ENCODE measurements at regions not wholly inside any gene's neighbourhood (a gene's known extent, or its start where the extent isn't known, plus 50 kb on each side); places are given as distances from the start of the nearest gene placed in this dataset.
"Not testable (repeated sequence)": the region's sequence is repeated elsewhere in the genome, so short reads cannot be mapped to it uniquely, and the experiment has no call there.

DNA sequence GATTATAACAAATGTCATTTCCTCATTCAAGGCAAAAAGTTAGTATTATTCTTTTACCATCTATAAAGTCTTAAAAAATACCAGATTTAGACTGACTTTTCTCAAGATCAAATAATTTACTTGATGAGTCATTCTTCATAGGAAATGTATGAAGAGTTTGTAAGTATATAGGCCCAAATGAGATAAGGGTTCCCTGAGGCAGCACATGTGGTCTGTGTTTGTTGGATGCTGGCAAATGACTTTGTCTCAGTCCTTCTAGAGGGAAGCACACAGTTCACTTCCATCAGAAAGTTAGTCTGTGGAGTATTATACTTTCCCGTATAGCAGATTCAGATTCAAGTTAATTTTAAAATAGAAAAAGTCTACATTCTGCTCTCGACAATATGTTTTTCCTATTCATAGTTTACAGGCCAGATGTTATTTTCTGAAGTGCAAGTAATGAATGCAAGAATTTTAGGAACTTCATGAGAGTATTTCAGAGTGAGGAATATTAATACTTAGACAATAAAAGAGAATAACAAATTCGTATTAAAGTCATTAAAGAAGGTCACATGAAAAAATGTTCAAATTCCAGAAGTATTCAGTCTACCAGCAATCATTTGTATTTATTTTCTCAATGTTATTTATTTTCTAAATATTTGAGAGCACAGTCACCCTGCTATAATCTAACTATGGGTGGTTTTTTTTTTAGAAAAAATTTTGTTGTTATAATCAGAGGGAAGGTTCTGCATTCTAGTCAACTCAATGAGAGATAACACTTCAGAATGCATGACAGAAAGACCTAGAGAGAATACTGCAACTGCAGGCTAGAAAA, 601.8 kb upstream of the ZFP42 start:
- no peak for DNase-seq

DNA sequence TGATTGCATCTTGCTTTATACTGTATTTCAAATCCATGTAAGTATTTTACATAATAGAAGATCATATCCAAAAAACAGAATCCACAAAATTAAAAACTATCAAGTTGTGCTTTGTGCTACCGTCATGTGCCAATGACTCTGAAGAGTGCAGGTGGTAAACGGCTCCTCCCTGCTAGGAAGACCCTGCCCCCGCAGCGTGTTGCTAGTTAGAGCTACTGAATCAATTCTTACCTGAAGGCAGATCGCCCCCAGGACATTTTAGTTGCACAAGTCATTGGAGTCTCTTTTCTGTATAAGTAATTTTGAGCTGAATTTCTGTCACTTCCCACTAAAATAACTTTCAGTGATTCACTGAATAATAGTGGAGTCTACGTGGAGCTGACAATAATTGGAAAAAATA, 599.5 kb upstream of the ZFP42 start:
- peak in 1 of 58 donors; percentile 19 for DNase-seq

DNA sequence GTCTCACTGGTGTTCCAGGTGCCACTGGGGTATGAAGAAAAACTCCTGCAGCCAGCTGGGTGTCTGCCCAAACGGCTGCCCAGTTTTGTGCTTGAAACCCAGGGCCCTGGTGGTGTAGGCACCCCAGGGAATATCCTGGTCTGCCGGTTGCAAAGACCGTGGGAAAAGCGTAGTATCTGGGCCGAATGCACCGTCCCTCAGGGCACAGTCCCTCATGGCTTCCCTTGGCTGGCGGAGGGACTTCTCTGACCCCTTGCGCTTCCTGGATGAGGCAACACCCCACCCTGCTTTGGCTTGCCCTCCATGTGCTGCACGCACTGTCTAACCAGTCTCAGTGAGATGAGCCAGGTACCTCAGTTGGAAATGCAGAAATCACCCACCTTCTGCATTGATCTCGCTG, 587.1 kb upstream of the ZFP42 start:
- not testable (repeated sequence) for DNase-seq

DNA sequence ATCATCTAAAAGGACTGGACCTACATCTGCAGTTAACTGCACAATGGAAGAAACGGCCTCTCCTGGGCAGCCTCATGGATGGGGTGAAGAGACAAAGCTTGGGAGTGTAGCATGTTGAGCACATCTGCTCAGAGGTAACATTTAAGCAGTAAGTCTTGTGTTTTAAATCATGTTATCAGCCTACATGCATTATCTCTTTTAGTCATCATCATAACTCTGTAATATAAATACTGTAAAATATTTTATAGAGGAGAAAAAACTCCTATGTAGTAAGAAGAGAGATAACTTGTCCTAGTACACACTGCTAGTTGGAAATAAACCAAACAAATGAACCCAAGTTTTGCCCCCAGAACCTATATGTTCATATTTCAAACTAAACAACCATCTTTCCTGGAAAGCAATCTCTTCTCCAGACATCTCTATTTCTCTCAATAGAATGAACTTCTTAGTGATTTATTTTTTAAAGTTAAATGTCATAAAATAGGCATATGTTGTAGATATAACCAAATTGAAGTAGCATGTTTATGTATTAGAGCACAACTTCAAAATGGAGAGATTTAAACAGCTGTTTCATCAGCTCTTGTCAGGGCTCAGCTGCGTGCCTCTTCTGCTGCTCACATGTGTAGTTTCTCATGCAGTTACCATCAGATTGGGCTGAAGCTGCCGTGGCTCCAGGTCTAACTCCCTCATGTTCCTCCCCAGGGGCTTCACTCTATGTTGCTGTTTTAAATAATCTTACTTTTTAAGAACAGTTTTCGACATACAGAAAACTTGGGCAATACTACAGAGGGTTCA, 581.8 kb upstream of the ZFP42 start:
- no peak for DNase-seq

DNA sequence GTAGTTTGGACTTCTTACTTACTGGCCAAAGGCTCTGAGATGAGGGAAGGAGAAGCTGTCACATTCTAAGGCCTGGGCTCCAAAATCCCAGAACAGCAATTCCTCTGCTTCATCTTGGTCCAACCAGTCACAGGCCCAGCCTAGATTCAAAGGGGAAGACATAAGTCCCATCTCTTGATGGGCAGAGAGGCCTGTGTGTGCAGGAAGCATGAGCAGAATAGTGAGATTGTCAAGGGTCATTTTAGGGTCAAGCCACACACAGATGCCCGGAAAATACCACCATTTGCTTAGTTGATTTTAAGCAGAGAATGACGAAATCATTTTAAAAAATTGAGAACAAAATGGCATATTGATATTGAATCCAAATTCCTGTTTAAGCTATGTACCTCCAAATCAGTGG, 580.9 kb upstream of the ZFP42 start:
- DNase-seq = no peak

DNA sequence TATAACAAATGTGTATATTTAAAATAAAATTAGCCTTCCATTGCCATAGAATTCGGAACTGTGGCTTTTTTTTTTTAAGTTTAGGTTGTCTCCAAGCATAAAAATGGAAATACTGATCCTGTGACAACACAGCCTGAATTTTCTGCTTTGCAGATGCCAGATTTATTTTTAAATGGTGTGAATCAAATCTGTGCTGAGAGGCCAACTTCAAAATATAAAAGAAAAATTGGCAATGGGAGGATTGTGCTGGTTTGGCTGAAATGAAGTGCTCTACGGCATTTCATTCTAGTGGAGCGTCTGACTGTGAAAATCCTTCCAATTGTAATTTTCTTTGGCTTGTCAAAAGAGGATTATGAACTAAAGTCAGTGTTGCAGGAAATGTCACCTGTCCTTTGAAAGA, 580.3 kb upstream of the ZFP42 start:
- peak in 3 of 58 donors; percentile 1 to 48 (median 30) for DNase-seq

DNA sequence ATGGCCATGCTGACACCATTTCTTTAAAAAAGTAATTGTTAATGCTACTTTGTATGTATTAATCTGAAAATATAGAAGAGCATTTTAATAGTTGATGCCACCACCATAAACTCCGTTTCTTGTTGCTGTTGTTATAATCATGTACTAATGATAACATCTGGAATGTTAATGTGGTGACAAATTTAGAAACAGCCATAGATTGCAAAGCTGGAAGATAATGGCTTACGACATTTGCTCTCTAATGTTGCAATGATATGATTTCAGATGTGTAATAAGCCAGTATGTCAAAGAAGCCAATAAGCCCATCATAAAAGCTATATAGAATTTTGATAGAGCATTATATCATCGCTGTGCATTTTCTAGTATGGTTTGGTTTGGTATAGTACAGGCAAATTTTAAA, 579.4 kb upstream of the ZFP42 start:
- DNase-seq = no peak

DNA sequence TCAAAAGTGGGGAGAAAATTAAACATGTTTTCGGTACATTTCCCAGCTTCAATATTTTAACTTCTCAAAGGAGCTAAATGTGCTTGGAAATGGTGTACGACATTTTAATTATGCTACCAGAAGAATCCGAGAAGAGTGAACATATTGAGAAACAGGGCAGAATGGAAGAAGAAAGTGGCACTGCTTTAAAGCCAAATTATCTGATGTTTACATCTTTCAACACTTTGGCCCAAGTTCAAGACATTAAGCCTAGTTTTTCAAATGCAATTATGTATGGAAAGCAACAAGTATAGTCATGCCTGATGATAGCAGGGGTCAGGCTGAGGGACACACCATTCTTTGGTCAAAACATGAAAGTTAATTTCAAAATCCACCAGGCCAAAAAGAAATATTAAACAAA, 577.9 kb upstream of the ZFP42 start:
- DNase-seq = no peak

DNA sequence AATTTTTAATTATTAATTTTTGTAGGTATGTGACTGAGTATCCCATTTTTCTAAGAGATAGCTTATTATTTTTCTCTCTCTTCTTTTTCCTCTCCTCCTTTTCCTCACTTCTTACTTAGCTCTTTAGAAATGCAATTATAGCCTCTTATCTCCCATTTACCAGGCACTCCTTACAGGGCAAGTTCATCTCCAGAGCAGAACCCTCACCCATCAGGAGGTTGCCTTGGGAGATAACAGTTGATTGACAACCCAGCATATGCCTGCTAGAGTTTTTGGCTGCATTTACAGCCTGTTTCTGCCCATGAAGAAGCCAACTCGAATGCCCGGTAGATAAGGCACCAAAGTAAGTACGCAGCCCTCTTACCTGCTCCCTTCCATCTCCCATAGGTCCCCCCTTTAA, 572.9 kb upstream of the ZFP42 start:
- no peak for DNase-seq

DNA sequence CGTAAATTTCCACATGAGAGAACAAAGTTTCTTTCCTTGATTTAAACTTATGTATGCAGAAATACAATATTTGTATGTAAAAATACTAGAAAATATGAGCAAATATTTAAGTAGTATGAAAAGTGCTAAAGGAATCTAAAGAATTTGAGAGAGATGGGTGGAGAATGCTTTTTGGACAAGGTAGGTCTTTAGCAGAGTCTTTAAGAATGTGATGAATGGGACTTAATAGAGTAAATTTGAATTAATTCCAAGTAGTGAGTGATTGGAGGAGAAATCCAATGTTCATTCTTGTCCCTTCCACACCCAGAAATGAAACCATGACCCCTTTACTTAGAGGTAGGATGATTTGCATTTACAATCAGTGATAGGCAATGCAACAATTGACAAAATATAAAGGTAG, 570.9 kb upstream of the ZFP42 start:
- DNase-seq = no peak

DNA sequence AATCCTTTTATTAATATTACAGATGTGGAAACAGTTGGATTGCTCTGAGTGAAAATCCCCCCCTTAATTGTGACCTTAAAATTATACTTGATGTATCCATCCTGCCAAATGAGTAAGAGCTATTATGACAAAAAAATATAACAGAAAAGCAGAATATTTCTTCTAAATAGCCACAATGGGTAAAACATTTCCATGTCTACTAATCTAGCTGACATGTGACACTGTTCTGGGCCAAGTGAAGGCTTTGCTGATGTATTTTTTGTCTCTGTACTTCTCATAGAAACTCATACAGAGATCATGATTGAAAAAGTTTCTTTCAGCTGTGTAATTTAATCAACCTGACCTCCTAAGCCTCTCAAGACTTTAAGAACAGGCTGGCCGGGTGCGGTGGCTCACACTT, 569.1 kb upstream of the ZFP42 start:
- no peak for DNase-seq

DNA sequence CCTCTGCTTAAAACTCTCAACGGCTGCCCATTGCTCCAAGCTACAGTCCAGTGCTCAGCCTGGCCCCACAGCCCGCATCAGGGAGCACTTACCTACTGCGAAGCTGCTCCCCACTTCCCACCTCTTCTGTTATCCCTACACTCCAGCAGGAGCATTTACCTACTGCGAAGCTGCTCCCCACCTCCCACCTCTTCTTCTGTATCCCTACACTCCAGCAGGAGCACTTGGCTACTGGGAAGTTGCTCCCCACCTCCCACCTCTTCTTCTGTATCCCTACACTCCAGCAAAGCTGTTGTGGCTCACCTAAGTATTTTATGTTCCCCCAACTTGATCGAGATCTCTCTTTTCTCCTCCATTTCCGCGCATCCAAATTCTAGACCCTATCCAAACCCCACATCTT, 563.3 kb upstream of the ZFP42 start:
- DNase-seq = no peak

DNA sequence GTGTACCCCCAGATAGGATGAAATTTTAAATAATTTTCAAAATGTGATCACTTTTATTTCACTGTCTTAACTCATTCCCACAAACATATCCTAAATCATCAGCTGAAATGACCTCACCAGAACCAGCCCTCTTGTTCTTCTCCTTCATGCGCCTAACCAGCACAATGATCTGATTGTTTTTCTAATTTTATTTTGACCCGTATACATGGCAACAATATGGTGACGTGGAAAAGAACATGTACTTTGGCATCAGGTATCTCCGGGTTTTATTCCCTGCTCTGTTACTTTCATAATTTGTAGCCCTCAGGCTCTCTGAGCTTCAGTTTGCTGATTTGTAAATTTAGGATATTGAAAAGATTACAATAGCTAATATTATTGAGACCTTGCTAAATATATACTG, 562.4 kb upstream of the ZFP42 start:
- no peak for DNase-seq

DNA sequence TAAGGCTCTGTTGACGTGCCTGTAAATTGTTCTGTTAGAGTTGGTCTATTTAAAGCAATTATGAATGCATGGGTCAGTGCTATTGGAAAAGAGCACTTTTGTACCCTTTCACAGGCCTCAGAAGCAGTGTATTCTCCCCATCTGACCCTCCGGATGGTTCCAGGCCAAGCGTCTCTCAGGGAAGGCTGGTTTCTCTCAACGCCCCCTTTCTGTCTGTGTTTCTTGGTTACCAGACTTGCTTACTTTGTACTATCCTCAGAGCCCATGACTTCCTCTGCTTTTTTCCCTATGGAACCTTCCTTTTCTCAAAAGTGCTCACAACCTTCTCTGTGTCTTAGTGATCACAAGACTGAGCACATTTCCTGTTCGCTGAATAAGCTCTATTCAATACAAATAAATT, 559.3 kb upstream of the ZFP42 start:
- DNase-seq = peak in 12 of 58 donors; percentile 3 to 49 (median 12)

DNA sequence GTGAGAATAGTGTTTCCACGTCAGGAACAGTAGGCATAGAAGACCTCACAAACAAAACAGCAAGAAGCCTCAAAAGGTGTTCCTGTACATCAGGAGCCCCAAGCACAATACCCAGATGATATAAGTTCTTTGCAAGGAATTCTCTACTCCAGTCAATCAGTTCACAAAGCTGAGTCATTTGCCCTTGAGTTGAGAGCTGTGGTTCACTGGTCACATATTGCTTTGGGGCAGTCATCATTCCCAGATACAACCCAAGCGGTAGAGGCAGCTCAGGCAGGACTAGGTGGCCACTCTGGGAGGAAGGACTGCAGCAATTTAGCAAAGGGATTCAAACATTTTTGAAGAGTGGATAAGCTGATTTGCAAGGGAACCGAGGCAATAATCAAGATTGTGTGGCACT, 551.5 kb upstream of the ZFP42 start:
- DNase-seq = no peak

DNA sequence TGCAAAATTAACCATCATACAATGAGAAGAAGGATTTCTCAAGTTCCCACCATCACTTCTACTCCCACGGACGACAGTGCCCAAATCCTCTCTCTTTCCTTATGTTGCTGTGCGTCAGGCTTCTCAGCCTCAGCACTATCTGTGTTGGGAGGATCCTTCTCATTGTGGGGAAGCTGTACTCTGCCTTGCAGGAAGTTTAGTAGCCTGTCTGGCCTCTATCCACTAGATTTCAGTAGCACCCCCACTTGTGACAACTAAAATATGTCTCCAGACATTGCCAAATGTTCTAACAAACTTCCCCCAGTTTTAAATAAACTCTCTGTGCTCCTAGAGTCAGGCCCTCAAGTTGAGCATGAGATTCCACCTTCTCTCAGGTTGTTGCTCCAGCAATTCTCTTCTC, 545.9 kb upstream of the ZFP42 start:
- DNase-seq = peak in 4 of 58 donors; percentile 5 to 23 (median 22)

DNA sequence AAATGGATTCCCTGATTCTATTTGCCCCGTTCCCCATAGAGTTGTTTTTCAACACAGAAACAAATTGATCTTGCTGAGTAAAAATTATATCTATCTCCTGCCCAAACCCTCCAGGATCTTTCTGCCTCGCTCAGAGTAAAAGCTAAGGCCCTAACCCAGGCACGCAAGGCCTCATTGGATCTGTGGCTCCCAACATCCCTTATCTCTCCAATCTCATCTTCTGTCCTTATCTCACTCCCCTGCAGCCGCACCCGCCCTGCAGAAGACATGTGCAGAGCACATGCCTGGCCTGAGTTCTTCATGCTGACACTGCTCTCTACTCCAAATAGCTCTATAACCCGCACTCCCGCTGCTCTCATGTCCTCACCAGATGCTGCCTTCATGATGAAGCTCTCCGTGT, 543.8 kb upstream of the ZFP42 start:
- no peak for DNase-seq

DNA sequence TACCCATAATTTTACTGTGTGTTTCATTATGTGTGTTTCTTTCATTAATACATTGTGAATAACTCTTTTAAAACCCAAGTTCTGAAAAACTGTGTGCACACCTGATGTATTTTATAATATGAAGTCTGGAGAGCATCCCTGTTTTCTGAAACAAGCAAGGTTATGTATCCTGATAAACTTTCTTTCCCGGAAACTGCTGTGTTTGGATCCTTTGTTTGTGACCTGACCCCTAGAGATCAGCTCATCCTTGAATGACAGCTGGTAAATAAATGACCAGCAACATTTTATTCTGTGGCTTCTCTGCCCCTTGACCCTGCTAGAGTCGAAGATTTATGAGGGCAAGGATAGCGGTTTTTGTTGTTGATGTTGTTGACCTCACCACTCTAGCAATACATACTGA, 535.6 kb upstream of the ZFP42 start:
- DNase-seq = no peak

DNA sequence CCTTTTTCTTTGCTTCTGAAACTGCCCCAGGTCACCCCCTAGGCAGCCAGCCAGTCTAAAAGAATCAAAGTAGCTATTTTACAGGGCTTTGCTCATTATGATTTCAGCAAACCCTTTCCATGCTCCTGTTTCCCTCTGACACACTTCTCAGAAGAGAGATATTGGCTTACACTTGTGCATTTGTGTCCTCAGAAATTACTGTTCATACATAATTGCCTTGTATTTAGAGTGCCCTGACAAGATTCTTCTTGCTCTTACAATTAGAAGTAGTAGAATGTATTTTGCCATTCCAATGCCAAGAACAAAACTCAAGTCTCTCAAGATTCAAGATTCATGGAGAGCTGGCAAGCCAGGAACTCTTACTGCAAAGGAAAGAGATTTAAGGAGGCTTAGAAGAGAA, 531.0 kb upstream of the ZFP42 start:
- DNase-seq = peak in 1 of 58 donors; percentile 19

DNA sequence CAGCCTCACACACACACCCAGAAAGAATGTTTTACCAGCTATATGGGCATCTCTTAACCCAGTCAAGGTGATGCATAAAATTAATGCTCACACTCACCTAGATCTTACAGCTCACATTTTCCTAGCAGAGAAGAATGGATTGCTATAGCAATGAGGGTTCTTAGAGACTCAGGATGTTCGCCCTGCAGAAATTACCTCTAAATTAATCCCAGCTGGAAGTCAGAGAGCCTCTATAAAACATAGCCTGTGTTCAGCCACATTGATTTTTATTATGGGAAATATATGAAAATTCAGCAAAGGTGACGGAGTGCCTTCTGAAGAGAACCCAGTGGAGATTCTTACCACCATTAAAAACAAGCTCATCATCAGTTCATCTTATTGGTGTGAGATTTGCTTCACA, 528.3 kb upstream of the ZFP42 start:
- no peak for DNase-seq

DNA sequence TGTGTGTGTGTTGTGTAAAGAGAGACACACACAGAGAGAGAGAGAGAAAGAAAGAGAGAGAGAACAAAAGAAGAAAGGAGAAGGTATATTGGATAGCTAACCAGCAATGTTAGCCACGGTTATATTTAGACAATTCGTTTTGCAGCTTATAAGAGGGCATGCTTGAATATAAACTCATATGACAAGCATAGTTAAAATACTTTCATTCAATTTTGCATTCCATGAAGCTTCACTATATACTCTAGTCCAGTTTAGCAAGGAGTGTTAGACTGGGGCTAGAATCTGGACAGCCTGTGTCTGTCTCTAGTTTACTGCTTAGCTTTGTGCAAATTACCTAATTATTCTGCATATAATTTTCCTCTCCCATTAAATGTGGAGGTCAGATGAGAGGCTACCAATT, 525.9 kb upstream of the ZFP42 start:
- DNase-seq = no peak

DNA sequence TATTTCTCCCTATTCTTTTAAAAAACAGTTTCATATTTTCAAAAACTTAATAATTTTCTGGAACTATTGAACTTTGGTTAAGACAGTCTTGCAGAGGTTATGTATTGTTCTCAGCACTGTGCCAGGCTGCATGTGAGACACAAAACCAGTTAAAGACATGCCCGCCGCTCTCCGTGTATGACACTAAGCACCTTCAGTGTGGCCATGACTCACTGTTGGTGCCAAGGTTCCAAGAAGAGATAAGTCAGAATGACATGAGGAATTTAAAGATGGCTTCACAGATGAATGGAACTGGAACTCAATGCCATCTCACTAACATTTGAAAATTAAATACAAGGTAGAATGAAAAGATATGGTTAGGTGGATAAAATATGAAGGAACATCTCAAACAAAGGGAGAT, 525.5 kb upstream of the ZFP42 start:
- DNase-seq = no peak

DNA sequence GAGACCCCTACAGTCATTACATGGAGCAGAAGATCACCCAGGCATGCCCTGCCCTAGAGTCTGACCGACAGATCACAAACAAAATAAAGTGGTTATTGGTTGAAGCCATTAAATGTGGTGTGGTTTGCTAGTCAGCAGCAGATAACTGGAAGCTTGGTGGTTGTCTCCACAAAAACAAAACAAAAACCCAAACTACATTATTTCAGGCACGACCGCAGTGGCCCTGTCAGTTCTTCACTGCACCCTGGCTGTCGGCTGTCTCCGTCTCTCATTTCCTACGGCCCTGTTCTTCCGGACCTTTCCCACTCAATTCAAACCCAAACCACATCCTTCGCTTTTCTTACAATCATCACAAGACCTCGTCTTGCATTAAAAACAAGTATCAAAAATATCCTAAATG, 521.3 kb upstream of the ZFP42 start:
- DNase-seq = no peak

Data from anterior cingulate cortex (tissue), 58 donors.